ENCODE measurements at regions not wholly inside any gene's neighbourhood (a gene's known extent, or its start where the extent isn't known, plus 50 kb on each side); places are given as distances from the start of the nearest gene placed in this dataset.
"Not testable (repeated sequence)": the region's sequence is repeated elsewhere in the genome, so short reads cannot be mapped to it uniquely, and the experiment has no call there.

GRCh38 chrX:25742334-25742733 lies 395.8 kb upstream of the MAGEB18 start:
- WGBS, 2 donors, result 22 to 79% methylated on average over 2 of the region's 2 CpGs

GRCh38 chrX:25754399-25754798 lies 383.7 kb upstream of the MAGEB18 start:
- 80 to 100% methylated on average over 1 to 2 of the region's 2 CpGs for WGBS, 2 donors
- intact Hi-C loops (cut with DNase I; ENCODE audit: low total_unique reads), result no loop called here

More at GRCh38 chrX:25742334-25742733, 395.8 kb upstream of the MAGEB18 start:
- TF ChIP-seq CTCF (IDR thresholded peaks at IDR 0.05) (no peak), POLR2A (IDR thresholded peaks at IDR 0.05) (no peak)
- no peak overlapping the region for H3K27ac ChIP-seq
- H3K27me3 ChIP-seq, result no peaks in the 10 kb centered on the region
- H3K9me3 ChIP-seq, result no peaks in the 10 kb centered on the region
- H3K4me1 ChIP-seq, result no peaks in the 10 kb centered on the region
- no peak overlapping the region for H3K4me3 ChIP-seq
- H3K36me3 ChIP-seq (ENCODE audit: low read depth, missing control alignments), result no peaks in the 10 kb centered on the region
- intact Hi-C loops (cut with DNase I; ENCODE audit: low total_unique reads), result no loop called here
- DNase-seq, result no peak

GRCh38 chrX:25755194-25755593 lies 382.9 kb upstream of the MAGEB18 start:
- H3K9me3 ChIP-seq, result no peaks in the 10 kb centered on the region
- intact Hi-C loops (cut with DNase I; ENCODE audit: low total_unique reads), result no loop called here
- TF ChIP-seq CTCF (IDR thresholded peaks at IDR 0.05), result no peak
- TF ChIP-seq POLR2A (IDR thresholded peaks at IDR 0.05), result no peak
- H3K27ac ChIP-seq, result no peak overlapping the region
- no peaks in the 10 kb centered on the region for H3K27me3 ChIP-seq
- no peaks in the 10 kb centered on the region for H3K36me3 ChIP-seq (ENCODE audit: low read depth, missing control alignments)
- DNase-seq, result no peak
- no peaks in the 10 kb centered on the region for H3K4me1 ChIP-seq
- H3K4me3 ChIP-seq, result no peak overlapping the region

More at GRCh38 chrX:25754399-25754798, 383.7 kb upstream of the MAGEB18 start:
- DNase-seq, result no peak
- H3K9me3 ChIP-seq, result no peaks in the 10 kb centered on the region
- H3K36me3 ChIP-seq (ENCODE audit: low read depth, missing control alignments), result no peaks in the 10 kb centered on the region
- no peaks in the 10 kb centered on the region for H3K27me3 ChIP-seq
- H3K27ac ChIP-seq, result no peak overlapping the region
- TF ChIP-seq POLR2A (IDR thresholded peaks at IDR 0.05), result no peak
- no peaks in the 10 kb centered on the region for H3K4me1 ChIP-seq
- H3K4me3 ChIP-seq, result no peak overlapping the region

- 86% methylated on average over 2 of the region's 2 CpGs for WGBS, 2 donors
- no peak for TF ChIP-seq POLR2A (IDR thresholded peaks at IDR 0.05)
- TF ChIP-seq CTCF (IDR thresholded peaks at IDR 0.05), result no peak
- Histone ChIP-seq H3K27ac (no peak overlapping the region), H3K36me3 (ENCODE audit: low read depth, missing control alignments) (no peaks in the 10 kb centered on the region), H3K4me1 (no peaks in the 10 kb centered on the region), H3K27me3 (no peaks in the 10 kb centered on the region), H3K9me3 (no peaks in the 10 kb centered on the region), H3K4me3 (no peak overlapping the region)
- no peak for DNase-seq
- intact Hi-C loops (cut with DNase I; ENCODE audit: low total_unique reads), result no loop called here
These were observed 375.5 kb upstream of the MAGEB18 start for GRCh38 chrX:25762656-25763055.

- intact Hi-C loops (cut with DNase I; ENCODE audit: low total_unique reads); H3K27ac ChIP-seq; H3K36me3 ChIP-seq (ENCODE audit: low read depth, missing control alignments); H3K4me1 ChIP-seq; H3K9me3 ChIP-seq; H3K4me3 ChIP-seq; H3K27me3 ChIP-seq; DNase-seq: not testable (repeated sequence)
- 91% methylated on average over 10 of the region's 10 CpGs; no CpG with 5 or more reads in 1 of the 2 donors for WGBS, 2 donors
These were observed 366.3 kb upstream of the MAGEB18 start for GRCh38 chrX:25771853-25772252.

- H3K4me1 ChIP-seq; H3K27me3 ChIP-seq; DNase-seq; H3K36me3 ChIP-seq (ENCODE audit: low read depth, missing control alignments); H3K27ac ChIP-seq; intact Hi-C loops (cut with DNase I; ENCODE audit: low total_unique reads); H3K9me3 ChIP-seq; H3K4me3 ChIP-seq: not testable (repeated sequence)
- WGBS, 2 donors, result 89 to 95% methylated on average over 7 of the region's 7 CpGs
These were observed 340.3 kb upstream of the MAGEB18 start for GRCh38 chrX:25797796-25798195.

All from testis (tissue), 2 donors.